ENCODE measurements at regions not wholly inside any gene's neighbourhood (a gene's known extent, or its start where the extent isn't known, plus 50 kb on each side); places are given as distances from the start of the nearest gene placed in this dataset.

GRCh38 chr15:87322265-87322664 is 934.3 kb downstream of the NTRK3 start:
- TF ChIP-seq SUZ12 (IDR thresholded peaks at IDR 0.05) = no peak
- TF ChIP-seq ARNT (IDR thresholded peaks at IDR 0.05) = no peak
- no peak for TF ChIP-seq CTBP1 (IDR thresholded peaks at IDR 0.05; ENCODE audit: borderline replicate concordance)
- TF ChIP-seq BHLHE40 (IDR thresholded peaks at IDR 0.05; ENCODE audit: borderline replicate concordance) = no peak
- TF ChIP-seq LEF1 (IDR thresholded peaks at IDR 0.05; ENCODE audit: borderline replicate concordance) = no peak
- TF ChIP-seq TARDBP (IDR thresholded peaks at IDR 0.05) = no peak
- no peak for TF ChIP-seq ELF4 (IDR thresholded peaks at IDR 0.05)
